ENCODE measurements at regions not wholly inside any gene's neighbourhood (a gene's known extent, or its start where the extent isn't known, plus 50 kb on each side); places are given as distances from the start of the nearest gene placed in this dataset.

- DNase-seq (ENCODE audit: low read depth in 3 of 3) = no peak
Measured at GRCh38 chr10:128710098-128710797, 584.0 kb upstream of the MKI67 start.

DNA sequence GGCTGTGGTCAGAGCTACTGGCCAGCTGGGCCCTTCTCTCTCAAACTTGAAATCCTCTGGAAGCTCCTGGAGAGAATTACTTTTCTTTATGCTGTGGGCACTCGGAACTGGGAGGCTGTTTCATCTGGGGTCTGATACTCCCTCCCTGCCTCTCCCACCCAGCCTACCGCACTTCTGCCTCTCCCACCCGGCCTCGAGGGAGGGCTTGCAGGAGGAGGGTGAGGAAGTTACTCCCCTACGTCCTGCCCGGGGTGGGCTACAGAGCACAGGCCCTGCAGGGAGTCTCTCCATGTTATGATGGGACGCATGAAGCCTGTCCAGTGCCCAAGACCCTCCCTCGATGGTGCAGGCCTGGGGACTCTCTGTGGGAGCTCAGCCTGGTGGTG lies 584.6 kb upstream of the MKI67 start:
- DNase-seq (ENCODE audit: low read depth in 3 of 3) = no peak

DNA sequence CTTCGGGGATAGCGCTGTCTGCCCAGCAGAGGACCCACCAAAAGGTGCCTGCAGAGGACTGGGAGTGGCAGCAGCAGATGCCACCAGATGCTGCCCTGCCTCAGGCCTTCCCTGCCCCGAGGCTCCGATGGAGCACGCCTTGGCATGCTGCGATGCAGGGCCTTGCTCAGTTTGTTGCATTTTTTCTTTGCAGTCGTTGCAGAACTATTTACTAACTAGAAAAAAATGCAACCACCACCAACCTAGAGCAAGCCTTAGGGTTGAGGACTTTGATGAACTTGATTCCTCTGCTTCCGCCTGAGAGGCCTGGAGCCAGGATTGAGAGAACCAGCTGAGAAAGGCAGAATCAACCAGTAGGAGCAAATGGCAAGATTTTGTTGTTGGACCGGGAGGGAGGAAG lies 585.6 kb upstream of the MKI67 start:
- no peak for DNase-seq (ENCODE audit: low read depth in 3 of 3)

DNA sequence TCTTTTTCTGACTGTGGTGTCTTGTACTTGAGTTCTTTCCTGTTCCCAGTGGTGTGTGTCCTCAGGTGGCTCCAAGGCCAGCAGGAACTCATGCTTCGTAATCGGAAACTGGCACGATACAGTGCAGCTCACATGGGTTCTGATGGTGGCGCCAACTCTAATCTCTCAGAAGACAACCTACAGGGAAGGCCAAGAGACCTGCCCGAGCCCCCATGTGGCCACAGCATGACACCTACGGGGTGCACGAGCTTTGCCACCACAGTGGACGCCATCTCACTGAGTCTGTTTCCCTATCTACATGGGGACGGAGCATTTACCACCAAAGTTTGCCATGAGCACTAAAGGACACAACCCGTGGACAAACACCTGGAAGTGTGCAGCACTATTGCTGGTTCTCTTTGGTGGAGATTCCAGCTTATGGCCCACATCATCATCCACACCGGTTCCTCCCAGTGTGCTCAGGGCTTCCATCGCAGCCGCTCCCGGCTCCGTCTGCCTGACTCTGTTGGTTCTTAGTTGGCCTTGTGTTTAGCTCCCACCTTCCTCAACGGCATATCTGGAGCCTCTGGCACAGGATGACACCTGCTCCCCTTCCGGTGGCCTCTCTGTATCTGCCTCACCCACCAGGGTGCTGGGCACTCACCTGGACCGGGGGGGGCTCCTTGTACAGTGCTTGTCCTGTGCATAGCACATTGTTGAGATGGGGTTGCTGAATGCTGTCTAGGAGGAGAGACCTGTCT lies 586.6 kb upstream of the MKI67 start:
- DNase-seq (ENCODE audit: low read depth in 3 of 3) = no peak

DNA sequence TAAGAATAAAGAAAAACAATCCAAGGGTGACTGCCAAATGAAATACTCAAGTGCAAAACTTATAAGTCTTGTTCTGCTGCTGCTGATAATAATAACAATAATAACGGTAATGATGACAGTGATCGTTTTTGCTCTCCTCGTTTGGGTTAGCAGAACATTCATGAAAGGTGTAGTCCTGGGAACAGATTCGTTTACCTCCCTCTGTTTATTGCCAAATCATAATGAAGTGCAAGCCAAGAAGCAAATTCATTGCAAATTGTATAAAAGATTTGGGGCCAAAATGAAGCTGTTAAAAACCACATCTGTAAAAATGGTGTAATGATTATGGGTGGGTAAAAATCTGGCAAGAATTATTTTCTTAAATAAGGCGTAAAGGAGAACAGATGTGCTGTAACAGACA lies 587.2 kb upstream of the MKI67 start:
- no peak for DNase-seq (ENCODE audit: low read depth in 3 of 3)

DNA sequence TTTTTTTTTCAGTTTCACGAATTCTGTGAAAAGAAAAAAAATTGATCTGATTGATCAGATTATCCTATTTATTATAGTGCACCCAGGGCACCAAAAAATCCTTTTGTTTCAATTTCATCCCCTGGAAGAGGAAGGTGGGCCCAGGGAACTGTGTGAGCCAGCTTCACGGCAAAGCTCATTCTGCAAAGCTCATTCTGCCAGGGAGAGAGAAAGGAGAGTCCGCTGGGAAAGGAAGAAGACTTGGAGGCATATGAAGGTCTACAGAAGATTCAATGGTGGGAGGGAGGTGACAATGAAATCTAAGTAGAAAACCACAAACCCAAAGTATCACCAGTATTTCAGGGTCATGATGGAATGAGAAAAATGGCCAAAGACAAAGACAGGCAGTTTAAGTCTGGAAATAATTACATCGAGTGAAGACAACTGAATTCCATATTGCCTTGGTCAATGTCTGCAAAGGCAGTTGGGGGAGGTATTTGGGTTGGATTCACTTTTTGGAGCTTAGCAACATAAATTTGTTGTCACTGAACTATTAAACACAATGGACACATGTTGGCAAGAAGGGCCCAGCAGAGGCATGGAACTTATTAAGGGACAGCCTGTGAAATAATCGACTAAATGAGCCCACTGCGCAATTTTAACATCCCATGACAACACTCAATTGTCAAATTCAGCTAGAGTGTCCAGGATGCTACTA lies 587.8 kb upstream of the MKI67 start:
- DNase-seq (ENCODE audit: low read depth in 3 of 3) = no peak

DNA sequence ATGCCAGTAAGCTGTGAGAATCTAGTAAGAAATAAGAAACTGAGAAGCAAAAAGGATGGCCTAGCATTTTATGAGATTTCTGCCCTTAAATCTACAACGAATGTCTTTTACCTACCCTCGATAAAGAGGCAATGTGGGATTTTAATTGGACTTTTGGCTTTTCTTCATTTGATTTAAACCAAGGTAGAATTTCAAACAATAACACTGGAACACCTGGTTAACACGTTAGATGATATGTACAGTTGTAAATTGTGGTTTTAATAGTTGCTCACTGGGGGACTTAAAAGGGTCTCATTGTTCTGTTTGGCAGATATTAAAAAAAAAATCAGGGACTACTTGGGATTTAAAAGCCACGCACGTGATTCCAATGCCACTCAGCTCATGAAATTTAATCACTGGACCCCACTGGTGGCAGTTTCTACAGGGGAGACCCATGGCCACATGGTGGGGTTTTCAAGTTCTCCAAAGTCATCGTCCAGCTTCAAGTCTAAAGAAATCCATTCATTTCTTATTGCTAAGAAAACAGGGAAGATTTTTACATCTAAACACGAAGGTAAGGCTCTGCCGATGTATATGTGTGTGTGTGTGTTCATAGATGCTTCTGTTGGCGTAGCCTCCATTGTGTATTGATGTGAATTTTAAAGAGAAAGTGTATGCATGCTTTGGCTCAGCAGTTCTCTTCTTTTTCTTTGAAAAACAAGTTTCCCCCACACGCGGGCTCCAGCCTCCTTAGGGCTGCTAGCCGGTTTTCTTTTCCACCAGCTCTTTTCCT lies 588.6 kb upstream of the MKI67 start:
- no peak for DNase-seq (ENCODE audit: low read depth in 3 of 3)

DNA sequence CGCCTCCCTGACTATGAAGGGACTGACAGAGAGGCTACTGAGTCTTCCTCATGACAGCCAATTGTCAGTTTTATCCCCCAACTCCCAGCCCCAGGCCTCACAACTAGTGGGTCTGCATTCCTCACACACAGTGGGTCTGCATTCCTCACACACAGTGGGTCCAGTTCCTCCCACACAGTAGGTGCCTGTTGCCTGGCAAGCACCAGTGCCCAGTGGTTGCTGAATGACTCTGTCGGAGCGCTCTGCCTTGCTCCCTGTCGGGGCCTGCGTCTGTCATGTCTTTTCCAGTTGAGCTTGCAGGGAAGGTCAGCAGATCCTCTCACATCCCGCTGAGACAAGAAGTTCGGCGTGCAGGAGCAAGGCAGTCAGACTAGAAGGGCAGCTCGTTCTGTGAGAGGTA lies 590.0 kb upstream of the MKI67 start:
- DNase-seq (ENCODE audit: low read depth in 3 of 3) = no peak

DNA sequence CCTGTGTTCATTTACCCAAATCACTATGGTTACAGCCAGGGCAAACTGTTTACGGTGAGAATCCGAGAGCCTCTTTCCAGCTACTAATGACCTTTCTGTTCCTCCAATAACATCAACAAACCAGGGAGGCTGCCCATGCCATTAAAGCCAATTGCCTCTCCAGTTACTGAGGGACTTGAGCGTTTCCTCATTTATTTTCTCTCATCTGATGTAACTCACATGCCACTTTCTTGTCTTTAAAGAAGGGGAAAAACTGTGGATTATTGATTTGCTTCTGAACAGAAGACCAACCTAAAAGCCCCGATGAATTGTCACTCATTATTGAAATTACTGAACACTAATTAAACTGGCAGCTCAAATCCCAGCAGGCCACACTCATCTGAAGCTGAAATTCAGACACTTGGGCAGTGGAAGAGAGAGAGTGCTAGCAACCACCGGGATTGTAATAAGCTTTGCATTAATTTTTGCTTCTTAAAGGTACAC lies 595.8 kb upstream of the MKI67 start:
- DNase-seq (ENCODE audit: low read depth in 3 of 3) = no peak

DNA sequence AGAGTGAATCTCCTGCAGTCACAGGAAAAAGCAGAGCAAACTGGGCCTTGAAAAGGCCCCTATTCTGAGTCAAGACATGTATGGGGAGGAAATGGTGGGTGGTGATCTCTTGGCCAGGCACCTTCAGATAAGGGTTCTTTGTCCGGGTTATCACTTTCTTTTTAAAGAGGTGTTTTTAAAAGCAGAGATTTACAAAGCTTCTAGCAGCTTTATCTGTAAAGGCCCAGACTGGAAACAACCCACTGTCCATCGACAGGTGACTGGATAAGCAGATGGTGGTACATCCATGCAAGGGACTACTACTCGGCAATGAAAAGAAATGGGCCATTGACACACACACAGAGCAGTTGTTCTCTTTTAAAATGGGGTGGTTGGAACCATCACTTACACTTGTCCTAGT lies 596.7 kb upstream of the MKI67 start:
- DNase-seq (ENCODE audit: low read depth in 3 of 3) = no peak

DNA sequence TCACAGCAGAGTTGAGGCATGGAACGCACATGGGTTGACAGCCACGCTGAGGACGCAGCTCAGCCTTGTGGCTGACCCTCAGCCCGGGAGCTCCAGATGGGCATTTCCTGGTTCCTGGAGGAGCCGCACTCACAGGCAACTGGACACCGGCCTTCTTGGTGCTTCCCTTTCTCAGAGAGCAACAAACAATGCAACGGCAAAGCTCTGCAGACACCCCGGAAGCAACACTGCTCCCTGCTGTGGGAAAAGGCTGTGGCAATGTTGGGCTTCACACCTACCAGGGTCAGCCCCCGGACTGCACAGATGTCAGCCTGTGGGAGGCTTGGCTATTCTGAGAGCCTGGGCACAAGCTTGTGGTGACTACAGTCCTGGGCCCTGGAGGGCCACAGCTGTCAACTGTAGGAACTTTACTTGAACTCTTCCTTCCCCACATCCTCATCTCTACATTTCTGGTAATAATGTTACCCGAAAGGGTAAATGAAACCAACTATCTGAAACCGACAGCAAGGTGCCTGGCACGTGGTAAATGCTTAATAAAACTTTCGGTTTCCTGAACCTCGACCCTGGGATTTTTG lies 597.5 kb upstream of the MKI67 start:
- no peak for DNase-seq (ENCODE audit: low read depth in 3 of 3)

DNA sequence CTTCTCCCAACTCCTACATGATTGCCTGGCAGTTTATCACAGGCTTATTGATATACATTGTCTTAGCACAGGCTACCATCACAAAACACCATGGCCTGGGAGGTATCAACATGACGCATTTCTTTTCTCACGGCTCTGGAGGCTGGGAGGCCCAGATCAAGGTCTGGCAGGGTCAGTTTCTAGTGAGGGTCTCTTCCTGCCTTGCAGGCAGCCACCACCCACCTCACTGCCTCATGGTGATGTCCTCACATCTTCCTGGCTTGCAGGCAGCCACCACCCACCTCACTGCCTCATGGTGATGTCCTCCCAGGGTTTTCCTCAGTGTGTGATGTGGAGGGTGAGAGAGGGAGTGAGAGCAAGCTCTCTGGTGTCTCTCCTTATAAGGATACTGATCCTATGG lies 599.3 kb upstream of the MKI67 start:
- no peak for DNase-seq (ENCODE audit: low read depth in 3 of 3)

GRCh38 chr10:128727114-128727513 lies 600.9 kb upstream of the MKI67 start:
- no peak for DNase-seq (ENCODE audit: low read depth in 3 of 3)

GRCh38 chr10:128729910-128730420 lies 603.7 kb upstream of the MKI67 start:
- DNase-seq (ENCODE audit: low read depth in 3 of 3) = no peak

DNA sequence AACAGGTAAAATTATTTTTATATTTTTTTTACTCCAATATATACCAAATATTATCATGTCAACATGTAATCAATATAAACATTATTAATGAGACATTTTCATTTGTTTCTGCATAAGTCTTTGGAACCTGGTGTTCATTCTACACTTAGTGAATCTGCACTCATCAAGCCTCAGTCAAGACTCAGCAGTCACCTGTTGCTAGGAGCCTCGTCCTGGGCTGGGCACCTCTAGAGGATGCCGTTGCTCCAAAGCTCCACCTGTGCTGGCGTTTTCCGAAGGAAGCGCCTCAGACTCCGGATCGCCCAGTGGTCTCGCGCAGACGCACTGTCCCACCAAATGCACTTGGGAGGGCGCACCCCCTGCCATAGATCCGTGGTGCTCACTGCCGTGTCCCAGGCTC lies 604.7 kb upstream of the MKI67 start:
- DNase-seq (ENCODE audit: low read depth in 3 of 3) = no peak

- DNase-seq (ENCODE audit: low read depth in 3 of 3) = no peak
Measured at GRCh38 chr10:128734161-128734560, 607.9 kb upstream of the MKI67 start.

- DNase-seq (ENCODE audit: low read depth in 3 of 3) = no peak
Measured at GRCh38 chr10:128734734-128735133, 608.5 kb upstream of the MKI67 start.

DNA sequence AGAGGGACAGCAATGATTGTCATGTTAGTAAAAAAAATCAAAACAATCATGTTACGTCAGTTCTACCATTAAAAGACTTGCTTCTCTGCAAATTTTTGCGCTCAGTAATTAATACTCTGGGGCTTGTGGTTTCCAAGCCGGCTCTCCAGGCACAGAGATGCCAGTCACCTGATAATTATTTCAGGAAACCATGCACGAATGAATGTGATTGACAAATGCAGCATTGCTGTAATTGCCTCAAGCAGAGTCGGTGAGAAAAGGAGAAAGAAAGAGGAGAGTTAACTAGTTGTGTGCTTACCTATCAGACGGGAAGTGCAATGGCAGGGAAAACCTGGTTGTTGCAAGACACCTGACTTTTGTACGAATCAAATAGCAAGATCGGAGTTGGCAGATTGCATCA lies 609.8 kb upstream of the MKI67 start:
- DNase-seq (ENCODE audit: low read depth in 3 of 3) = no peak

DNA sequence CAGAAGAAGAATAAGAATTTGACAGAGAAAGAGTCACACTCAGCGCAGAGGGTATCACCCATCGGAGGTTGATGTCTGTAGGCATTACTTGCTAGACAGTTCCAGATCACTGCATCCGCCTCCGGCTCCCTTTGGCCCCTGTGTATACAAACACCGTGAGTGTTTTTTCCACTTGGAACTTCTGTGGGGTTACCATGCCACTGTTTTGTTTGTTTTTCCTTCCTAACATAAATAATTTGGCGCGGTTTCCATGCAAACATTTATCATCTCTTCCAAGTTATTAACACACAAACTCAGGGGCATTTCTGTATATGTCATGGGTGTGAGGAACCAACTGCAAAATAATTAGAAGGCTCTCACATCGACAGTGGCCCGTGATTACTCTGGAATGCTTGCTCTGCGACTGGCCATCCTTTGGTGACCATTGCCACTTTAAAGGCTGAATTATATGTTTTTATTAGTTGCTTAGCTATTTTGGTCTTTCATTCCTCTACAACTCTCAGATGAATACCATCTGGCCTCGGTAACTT lies 612.2 kb upstream of the MKI67 start:
- DNase-seq (ENCODE audit: low read depth in 3 of 3) = no peak

- DNase-seq (ENCODE audit: low read depth in 3 of 3) = no peak
Measured at GRCh38 chr10:128739930-128740329, 613.7 kb upstream of the MKI67 start.

DNA sequence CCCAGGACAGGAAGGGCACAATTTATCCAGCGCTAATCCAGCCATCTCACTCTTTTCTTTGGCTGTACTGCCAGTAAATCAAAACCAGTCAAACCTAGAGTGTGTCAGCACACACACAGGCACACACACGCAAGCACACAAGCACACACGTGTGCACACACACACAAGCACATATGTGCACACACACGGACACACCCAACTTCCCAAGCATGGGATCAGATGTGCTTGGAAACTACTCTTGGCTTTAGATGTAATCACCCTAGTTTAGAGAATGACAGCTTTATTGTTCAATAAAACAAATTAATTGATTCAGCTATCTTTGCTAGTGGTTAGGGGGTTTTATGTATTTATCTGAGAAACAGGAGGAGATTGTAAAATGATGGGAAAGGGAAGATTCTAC lies 615.0 kb upstream of the MKI67 start:
- DNase-seq (ENCODE audit: low read depth in 3 of 3) = no peak
